ENCODE measurements at regions not wholly inside any gene's neighbourhood (a gene's known extent, or its start where the extent isn't known, plus 50 kb on each side); places are given as distances from the start of the nearest gene placed in this dataset.

- Histone ChIP-seq H3K9me2 (ENCODE audit: insufficient read depth) (no peaks in the 10 kb centered on the region), H3F3A (ENCODE audit: insufficient read depth, low read depth) (no peaks in the 10 kb centered on the region), H3K36me3 (ENCODE audit: low read depth) (no peaks in the 10 kb centered on the region), H3K9me3 (ENCODE audit: insufficient read depth, low read depth) (no peaks in the 10 kb centered on the region), H2AFZ (no peak overlapping the region), H4K20me1 (ENCODE audit: insufficient read depth) (no peaks in the 10 kb centered on the region), H3K4me2 (no peak overlapping the region), H3K27ac (no peak overlapping the region), H3K4me1 (replicated peaks; ENCODE audit: insufficient read depth) (0 out of 2 replicates have a peak, but pooled peaks cover 9% of the 10 kb centered on the region), H3K79me2 (ENCODE audit: low read depth) (no peaks in the 10 kb centered on the region), H3K27me3 (ENCODE audit: insufficient read depth, low read depth) (peaks cover 85% of the 10 kb centered on the region), H3K4me3 (no peak overlapping the region)
- ChIA-PET CTCF (no interaction called here), POLR2A (ENCODE audit: unreplicated experiment) (no interaction called here)
- intact Hi-C loops (cut with micrococcal nuclease; ENCODE audit: unreplicated experiment), result no loop called here
- DNase-seq, result no peak
- no peak for TF ChIP-seq CTCF (conservative IDR thresholded peaks at IDR 0.05)
- no peak for TF ChIP-seq EZH2 (IDR thresholded peaks at IDR 0.05; ENCODE audit: low read depth)
- no TSS peak for BruUV-seq (replicated peaks)
Observed at GRCh38 chr2:236909193-236909504, 176.5 kb upstream of the COPS8 start.

GRCh38 chr2:236909802-236910201 lies 175.9 kb upstream of the COPS8 start:
- POLR2A ChIA-PET (ENCODE audit: unreplicated experiment), result no interaction called here
- Histone ChIP-seq H3K27ac (no peak overlapping the region), H3K36me3 (ENCODE audit: low read depth) (no peaks in the 10 kb centered on the region), H3K9me2 (ENCODE audit: insufficient read depth) (no peaks in the 10 kb centered on the region), H3K4me2 (no peak overlapping the region), H3K4me3 (no peak overlapping the region), H3K27me3 (ENCODE audit: insufficient read depth, low read depth) (peaks cover 78% of the 10 kb centered on the region), H2AFZ (no peak overlapping the region), H3K4me1 (replicated peaks; ENCODE audit: insufficient read depth) (0 out of 2 replicates have a peak, but pooled peaks cover 4% of the 10 kb centered on the region), H3K9me3 (ENCODE audit: insufficient read depth, low read depth) (no peaks in the 10 kb centered on the region), H3F3A (ENCODE audit: insufficient read depth, low read depth) (no peaks in the 10 kb centered on the region), H4K20me1 (ENCODE audit: insufficient read depth) (no peaks in the 10 kb centered on the region), H3K79me2 (ENCODE audit: low read depth) (no peaks in the 10 kb centered on the region)
- BruUV-seq (replicated peaks), result no TSS peak
- TF ChIP-seq EZH2 (IDR thresholded peaks at IDR 0.05; ENCODE audit: low read depth), result no peak
- no peak for TF ChIP-seq CTCF (conservative IDR thresholded peaks at IDR 0.05)
- CTCF ChIA-PET, result interaction anchor here (0.6 kb wide), 1 partner anchor 562 kb away, joined by 3 read pairs; no protein-coding TSS in a partner anchor
- intact Hi-C loops (cut with micrococcal nuclease; ENCODE audit: unreplicated experiment), result no loop called here
- no peak for DNase-seq

GRCh38 chr2:236910781-236911495 lies 174.8 kb upstream of the COPS8 start:
- Histone ChIP-seq H2AFZ (no peak overlapping the region), H3K4me3 (no peak overlapping the region), H3K79me2 (ENCODE audit: low read depth) (no peaks in the 10 kb centered on the region), H3K4me2 (no peak overlapping the region), H4K20me1 (ENCODE audit: insufficient read depth) (no peaks in the 10 kb centered on the region), H3K27me3 (ENCODE audit: insufficient read depth, low read depth) (peaks cover 82% of the 10 kb centered on the region), H3K27ac (no peak overlapping the region), H3K4me1 (replicated peaks; ENCODE audit: insufficient read depth) (no peaks in the 10 kb centered on the region), H3K9me3 (ENCODE audit: insufficient read depth, low read depth) (no peaks in the 10 kb centered on the region), H3K9me2 (ENCODE audit: insufficient read depth) (no peaks in the 10 kb centered on the region), H3K36me3 (ENCODE audit: low read depth) (no peaks in the 10 kb centered on the region), H3F3A (ENCODE audit: insufficient read depth, low read depth) (no peaks in the 10 kb centered on the region)
- intact Hi-C loops (cut with micrococcal nuclease; ENCODE audit: unreplicated experiment), result no loop called here
- BruUV-seq (replicated peaks), result no TSS peak
- ChIA-PET CTCF (no interaction called here), POLR2A (ENCODE audit: unreplicated experiment) (no interaction called here)
- no peak for DNase-seq
- TF ChIP-seq EZH2 (IDR thresholded peaks at IDR 0.05; ENCODE audit: low read depth), result no peak
- no peak for TF ChIP-seq CTCF (conservative IDR thresholded peaks at IDR 0.05)
